ENCODE measurements at regions not wholly inside any gene's neighbourhood (a gene's known extent, or its start where the extent isn't known, plus 50 kb on each side); places are given as distances from the start of the nearest gene placed in this dataset.

- Histone ChIP-seq H3K27me3 (replicated peaks in 1 of 4; ENCODE audit: control insufficient read depth in 3 of 4, extremely low read depth in 1 of 4, insufficient read depth in 3 of 4, low read length in 3 of 4) (peaks cover 0 to 10% (median 8%) of the 10 kb centered on the region in 4 experiments; a peak in 5 of 7 replicates), H2AFZ (ENCODE audit: low read length) (no peak overlapping the region), H3K9ac (replicated peaks in 1 of 4; ENCODE audit: extremely low read depth in 1 of 4, low read depth in 3 of 4, low read length in 3 of 4) (no peak overlapping the region), H3K4me3 (ENCODE audit: extremely low read depth in 1 of 4, insufficient read depth in 2 of 4, low read depth in 3 of 4, low read length in 4 of 4) (no peak overlapping the region), H3K36me3 (ENCODE audit: control insufficient read depth in 2 of 4, insufficient read depth in 4 of 4, low read length in 3 of 4) (no peaks in the 10 kb centered on the region), H2BK12ac (ENCODE audit: low read depth, low read length) (peak overlapping the region; percentile 2; the same call in 1 of the 2 replicates), H2BK15ac (ENCODE audit: low read length) (no peak overlapping the region), H4K5ac (ENCODE audit: insufficient read length, low read depth, low read length) (no peak overlapping the region), H3K14ac (ENCODE audit: insufficient read length) (no peak overlapping the region), H3K18ac (ENCODE audit: extremely low read depth, low read length) (no peak overlapping the region), H3K79me1 (ENCODE audit: low read depth, low read length) (no peaks in the 10 kb centered on the region), H3K79me2 (ENCODE audit: control insufficient read depth in 1 of 2, insufficient read depth in 2 of 2, low read length in 2 of 2) (no peaks in the 10 kb centered on the region), H2BK120ac (replicated peaks; ENCODE audit: low read depth, low read length) (no peak overlapping the region), H4K8ac (ENCODE audit: extremely low read depth, insufficient read depth, low read length) (no peak overlapping the region), H2BK5ac (ENCODE audit: low read depth, low read length) (no peak overlapping the region), H3K23ac (ENCODE audit: insufficient read length) (no peak overlapping the region), H3K56ac (replicated peaks; ENCODE audit: insufficient read length, low read depth, low read length) (no peak overlapping the region), H4K91ac (replicated peaks; ENCODE audit: insufficient read length, low read length) (no peak overlapping the region), H3K4ac (replicated peaks; ENCODE audit: insufficient read length, low read depth, low read length) (no peak overlapping the region), H3K4me2 (ENCODE audit: insufficient read depth in 1 of 2, low read depth in 2 of 2, low read length in 2 of 2) (no peak overlapping the region; a peak in 1 of 4 replicates), H2AK5ac (ENCODE audit: low read depth, low read length) (no peak overlapping the region), H3K27ac (ENCODE audit: low read depth, low read length) (no peak overlapping the region), H3K4me1 (replicated peaks in 1 of 4; ENCODE audit: control insufficient read depth in 3 of 4, insufficient read depth in 4 of 4, low read length in 3 of 4) (peaks cover 0 to 7% (median 4%) of the 10 kb centered on the region in 4 experiments; a peak in 3 of 7 replicates), H2BK20ac (ENCODE audit: low read length) (no peak overlapping the region), H3K23me2 (ENCODE audit: low read depth, low read length) (no peaks in the 10 kb centered on the region), H4K20me1 (replicated peaks in 1 of 2; ENCODE audit: control insufficient read depth in 1 of 2, insufficient read depth in 2 of 2, low read length in 2 of 2) (no peaks in the 10 kb centered on the region), H3K9me3 (ENCODE audit: insufficient read depth in 2 of 2, low read depth in 1 of 2, low read length in 1 of 2) (no peaks in the 10 kb centered on the region; a peak in 1 of 4 replicates)
- 78% methylated on average over 5 of the region's 5 CpGs; no CpG with 5 or more reads in 1 of the 2 experiments for WGBS, 2 experiments (ENCODE audit: extremely low coverage in 1 of 2, insufficient coverage in 1 of 2, insufficient read length in 1 of 2, insufficient replicate concordance in 2 of 2, low coverage in 1 of 2, low lambda C conversion rate in 2 of 2, missing lambda C conversion rate in 1 of 2)
- no peak for FAIRE-seq
- ChIA-PET CTCF (ENCODE audit: partially characterized antibody) (interaction anchor here (1.5 to 1.6 kb wide), 2 partner anchors 19 to 242 kb away, joined by 4 read pairs; no protein-coding TSS in a partner anchor), POLR2A (ENCODE audit: partially characterized antibody) (interaction anchor here (0.9 kb wide), 1 partner anchor 13 kb away, joined by 3 read pairs; no protein-coding TSS in a partner anchor)
- no peak for DNase-seq (ENCODE audit: low read depth in 1 of 2, low spot score in 2 of 2)
- TF ChIP-seq JUN (IDR thresholded peaks at IDR 0.05; ENCODE audit: low read depth, low read length) (no peak), FOSL1 (IDR thresholded peaks at IDR 0.05; ENCODE audit: insufficient read depth, low read depth, low read length) (no peak), CBX5 (IDR thresholded peaks at IDR 0.05; ENCODE audit: low read depth, low read length) (no peak), TEAD4 (IDR thresholded peaks at IDR 0.05; ENCODE audit: low read depth, low read length) (no peak)
Measured at GRCh38 chr15:70582143-70582945, 181.0 kb downstream of the UACA start.

All from H1 (cell line).